UCSD-AML1 (cell line): ENCODE measurements at regions not wholly inside any gene's neighbourhood (a gene's known extent, or its start where the extent isn't known, plus 50 kb on each side); places are given as distances from the start of the nearest gene placed in this dataset.

Experiments used
- DNase-seq: peaks from one replicate; lab custom pipeline; 2025; ENCODE audit not compliant: unreplicated experiment; lab: John Stamatoyannopoulos, UW

- no peak for DNase-seq
These were observed 151.8 kb downstream of the KIF26A start for GRCh38 chr14:104290058-104290667.

GRCh38 chr14:104290756-104291122 lies 152.4 kb downstream of the KIF26A start:
- no peak for DNase-seq

- no peak for DNase-seq
These were observed 153.0 kb downstream of the KIF26A start for GRCh38 chr14:104291123-104292000.

GRCh38 chr14:104292084-104292970 lies 153.9 kb downstream of the KIF26A start:
- DNase-seq, result no peak

GRCh38 chr14:104293231-104293841 lies 154.9 kb downstream of the KIF26A start:
- no peak for DNase-seq

GRCh38 chr14:104293851-104294627 lies 155.7 kb downstream of the KIF26A start:
- DNase-seq, result no peak

GRCh38 chr14:104294628-104294982 lies 156.2 kb downstream of the KIF26A start:
- no peak for DNase-seq

- no peak for DNase-seq
These were observed 156.7 kb downstream of the KIF26A start for GRCh38 chr14:104294983-104295680.

GRCh38 chr14:104295681-104296387 lies 157.4 kb downstream of the KIF26A start:
- no peak for DNase-seq

GRCh38 chr14:104296388-104297312 lies 158.3 kb downstream of the KIF26A start:
- DNase-seq, result no peak

GRCh38 chr14:104297313-104297704 lies 158.9 kb downstream of the KIF26A start:
- no peak for DNase-seq

GRCh38 chr14:104297721-104298401 lies 159.5 kb downstream of the KIF26A start:
- no peak for DNase-seq

GRCh38 chr14:104298458-104298857 lies 160.1 kb downstream of the KIF26A start:
- DNase-seq, result no peak

- no peak for DNase-seq
These were observed 161.8 kb downstream of the KIF26A start for GRCh38 chr14:104299993-104300761.

- no peak for DNase-seq
These were observed 163.5 kb downstream of the KIF26A start for GRCh38 chr14:104301731-104302460.

- DNase-seq, result no peak
These were observed 164.5 kb downstream of the KIF26A start for GRCh38 chr14:104302794-104303405.
